ENCODE measurements at regions not wholly inside any gene's neighbourhood (a gene's known extent, or its start where the extent isn't known, plus 50 kb on each side); places are given as distances from the start of the nearest gene placed in this dataset.

DNA sequence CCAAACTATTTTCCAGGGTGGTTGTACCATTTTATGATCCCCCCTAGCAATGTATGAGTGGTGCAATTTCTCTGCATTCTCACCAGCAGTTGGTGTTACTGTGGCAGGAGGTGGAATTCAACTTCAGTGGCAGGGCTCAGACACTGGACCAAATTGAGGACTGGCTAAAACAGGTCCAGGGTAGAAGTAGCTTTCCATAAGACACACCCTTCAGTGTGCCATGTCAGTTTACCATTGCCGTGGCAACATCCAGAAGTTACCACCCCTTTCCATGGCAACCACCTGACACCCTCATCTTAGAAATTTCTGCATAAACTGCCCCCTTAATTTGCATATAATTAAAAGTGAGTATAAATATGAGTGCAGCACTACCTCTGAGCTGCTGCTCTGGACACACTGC lies 180.7 kb upstream of the GGTLC1 start:
- no TSS peak for BruUV-seq (replicated peaks)
- Histone ChIP-seq H3K4me3 (no peak overlapping the region), H3K9me2 (ENCODE audit: insufficient read depth) (no peaks in the 10 kb centered on the region), H3K36me3 (ENCODE audit: low read depth) (peaks cover 3% of the 10 kb centered on the region; the same call in 1 of the 2 replicates), H4K20me1 (ENCODE audit: insufficient read depth) (no peaks in the 10 kb centered on the region), H3K79me2 (ENCODE audit: low read depth) (no peaks in the 10 kb centered on the region), H3K27ac (no peak overlapping the region), H3K9me3 (ENCODE audit: insufficient read depth, low read depth) (peaks cover 28% of the 10 kb centered on the region), H3F3A (ENCODE audit: insufficient read depth, low read depth) (peaks cover 20% of the 10 kb centered on the region), H3K27me3 (ENCODE audit: insufficient read depth, low read depth) (no peaks in the 10 kb centered on the region), H3K4me2 (no peak overlapping the region), H2AFZ (no peak overlapping the region), H3K4me1 (replicated peaks; ENCODE audit: insufficient read depth) (peaks cover 27% of the 10 kb centered on the region)
- no peak for TF ChIP-seq EZH2 (IDR thresholded peaks at IDR 0.05; ENCODE audit: low read depth)
- TF ChIP-seq CTCF (conservative IDR thresholded peaks at IDR 0.05), result no peak
- CTCF ChIA-PET, result no interaction called here
- intact Hi-C loops (cut with micrococcal nuclease; ENCODE audit: unreplicated experiment), result loop anchor here (5.0 to 10.0 kb wide), 3 partner anchors 134 to 748 kb away; no protein-coding TSS in a partner anchor
- DNase-seq, result no peak
- POLR2A ChIA-PET (ENCODE audit: unreplicated experiment), result interaction anchor here (0.7 kb wide), 1 partner anchor 68 kb away, joined by 4 read pairs; no protein-coding TSS in a partner anchor

- ChIA-PET POLR2A (ENCODE audit: unreplicated experiment) (interaction anchor here (0.7 kb wide), 1 partner anchor 70 kb away, joined by 4 read pairs; no protein-coding TSS in a partner anchor), CTCF (no interaction called here)
- H2AFZ ChIP-seq, result no peak overlapping the region
- no peaks in the 10 kb centered on the region for H4K20me1 ChIP-seq (ENCODE audit: insufficient read depth)
- peaks cover 20% of the 10 kb centered on the region for H3F3A ChIP-seq (ENCODE audit: insufficient read depth, low read depth)
- peaks cover 27% of the 10 kb centered on the region for H3K4me1 ChIP-seq (replicated peaks; ENCODE audit: insufficient read depth)
- no peak for DNase-seq
- peaks cover 2% of the 10 kb centered on the region; the same call in 1 of the 2 replicates for H3K36me3 ChIP-seq (ENCODE audit: low read depth)
- no TSS peak for BruUV-seq (replicated peaks)
- intact Hi-C loops (cut with micrococcal nuclease; ENCODE audit: unreplicated experiment), result loop anchor here (5.0 to 10.0 kb wide), 3 partner anchors 132 to 751 kb away; no protein-coding TSS in a partner anchor
- H3K27me3 ChIP-seq (ENCODE audit: insufficient read depth, low read depth), result no peaks in the 10 kb centered on the region
- H3K9me2 ChIP-seq (ENCODE audit: insufficient read depth), result no peaks in the 10 kb centered on the region
- H3K9me3 ChIP-seq (ENCODE audit: insufficient read depth, low read depth), result peaks cover 24% of the 10 kb centered on the region
- H3K4me2 ChIP-seq, result peak overlapping the region; percentile 34
- no peak for TF ChIP-seq CTCF (conservative IDR thresholded peaks at IDR 0.05)
- TF ChIP-seq EZH2 (IDR thresholded peaks at IDR 0.05; ENCODE audit: low read depth), result no peak
- H3K4me3 ChIP-seq, result no peak overlapping the region
- H3K79me2 ChIP-seq (ENCODE audit: low read depth), result no peaks in the 10 kb centered on the region
- peak overlapping the region; percentile 63 for H3K27ac ChIP-seq
Measured at GRCh38 chr20:24166412-24166811, 177.8 kb upstream of the GGTLC1 start.

- TF ChIP-seq CTCF (conservative IDR thresholded peaks at IDR 0.05) (no peak), EZH2 (IDR thresholded peaks at IDR 0.05; ENCODE audit: low read depth) (no peak)
- H3K4me2 ChIP-seq, result peak overlapping the region; percentile 34
- BruUV-seq (replicated peaks), result no TSS peak
- H3K27me3 ChIP-seq (ENCODE audit: insufficient read depth, low read depth), result no peaks in the 10 kb centered on the region
- ChIA-PET CTCF (no interaction called here), POLR2A (ENCODE audit: unreplicated experiment) (no interaction called here)
- H3K36me3 ChIP-seq (ENCODE audit: low read depth), result no peaks in the 10 kb centered on the region
- no peak overlapping the region for H2AFZ ChIP-seq
- H3K4me3 ChIP-seq, result no peak overlapping the region
- H3K9me3 ChIP-seq (ENCODE audit: insufficient read depth, low read depth), result peaks cover 20% of the 10 kb centered on the region
- H4K20me1 ChIP-seq (ENCODE audit: insufficient read depth), result no peaks in the 10 kb centered on the region
- H3F3A ChIP-seq (ENCODE audit: insufficient read depth, low read depth), result peaks cover 20% of the 10 kb centered on the region
- DNase-seq, result peak in 1 of 2 experiments; percentile 21
- H3K27ac ChIP-seq, result peak overlapping the region; percentile 63
- intact Hi-C loops (cut with micrococcal nuclease; ENCODE audit: unreplicated experiment), result loop anchor here (5.0 to 10.0 kb wide), 3 partner anchors 131 to 751 kb away; no protein-coding TSS in a partner anchor
- H3K79me2 ChIP-seq (ENCODE audit: low read depth), result no peaks in the 10 kb centered on the region
- no peaks in the 10 kb centered on the region for H3K9me2 ChIP-seq (ENCODE audit: insufficient read depth)
- H3K4me1 ChIP-seq (replicated peaks; ENCODE audit: insufficient read depth), result peaks cover 27% of the 10 kb centered on the region
Measured at GRCh38 chr20:24166123-24166381, 177.5 kb upstream of the GGTLC1 start.
